Body of pancreas (tissue), 4 donors: ENCODE measurements at regions not wholly inside any gene's neighbourhood (a gene's known extent, or its start where the extent isn't known, plus 50 kb on each side); places are given as distances from the start of the nearest gene placed in this dataset.
"Not testable (repeated sequence)": the region's sequence is repeated elsewhere in the genome, so short reads cannot be mapped to it uniquely, and the experiment has no call there.

Source experiments
- ATAC-seq: fragments of 150-250 bp; one replicate; pipeline ENCODE4 v1.9.1; 2016
- DNase-seq, 4 donors: peaks; one replicate each; pipeline ENCODE4 v3.0.0-alpha.2; 2019
- H3K27ac ChIP-seq, 4 donors: fragments of 200-600 bp; sonication (generic); 1 replicate in 3 of 4; 2 replicates in 1 of 4; pipeline versions ENCODE4 v1.5.1 to v1.6.1; 2016 to 2019; ENCODE audit warnings: mild to moderate bottlenecking in 1 of 4, mixed read lengths in 1 of 4, moderate library complexity in 1 of 4
- H3K27me3 ChIP-seq, 2 donors: fragments of 200-600 bp; sonication (generic); one replicate each; pipeline ENCODE4 v1.6.0; 2016; ENCODE audit warnings: mild to moderate bottlenecking in 1 of 2
- H3K36me3 ChIP-seq, 2 donors: fragments of 200-600 bp; sonication (generic); replicated peaks in 1 of 2; 2 replicates each; pipeline ENCODE4 v1.5.1; 2016; ENCODE audit warnings: low read depth in 2 of 2; ENCODE audit not compliant: insufficient read depth in 1 of 2
- H3K4me1 ChIP-seq: fragments of 200-600 bp; sonication (generic); one replicate; pipeline ENCODE4 v1.6.0; 2016
- H3K4me3 ChIP-seq, 2 donors: fragments of 200-600 bp; sonication (generic); 1 replicate in 1 of 2; 2 replicates in 1 of 2; pipeline ENCODE4 v1.5.1; 2016 to 2019
- H3K9me3 ChIP-seq, 3 donors: fragments of 200-600 bp; sonication (generic); 1 replicate in 2 of 3; 2 replicates in 1 of 3; pipeline ENCODE4 v1.5.1; 2016
- CTCF ChIP-seq, 7 experiments: fragments of 450-650 bp in 4 of 7; fragments of 200-600 bp in 3 of 7; sonication (generic) in 3 of 7; IDR thresholded peaks; one replicate each; pipeline ENCODE4 v1.5.1; 2016 to 2019; ENCODE audit warnings: antibody characterized with exemption in 7 of 7
- POLR2A ChIP-seq, 3 donors: fragments of 450-650 bp; IDR thresholded peaks; one replicate each; pipeline ENCODE4 v1.6.1; 2016; ENCODE audit warnings: antibody characterized with exemption in 3 of 3, mild to moderate bottlenecking in 2 of 3
- WGBS, 2 donors: methylation state at CpG; one replicate each; pipeline ENCODE4 v1.1.5; 2017; 5-methylcytosine and 5-hydroxymethylcytosine counted together
- intact Hi-C: fragments of 100-400 bp; cut with DNase I; formaldehyde crosslinking; loops from one replicate; pipeline ENCODE4 v1.15.1; 2023

- Histone ChIP-seq H3K27ac (no peak overlapping the region), H3K4me3 (no peak overlapping the region), H3K9me3 (no peaks in the 10 kb centered on the region), H3K4me1 (no peaks in the 10 kb centered on the region), H3K36me3 (no peaks in the 10 kb centered on the region), H3K27me3 (no peaks in the 10 kb centered on the region)
- ATAC-seq (no peak), DNase-seq (no peak)
- TF ChIP-seq CTCF (IDR thresholded peaks at IDR 0.05) (no peak), POLR2A (IDR thresholded peaks at IDR 0.05) (no peak)
- intact Hi-C loops = no loop called here
- 40 to 64% methylated on average over 3 of the region's 3 CpGs for WGBS, 2 donors
Measured at GRCh38 chr6:163738304-163738703, 323.8 kb downstream of the QKI start.

GRCh38 chr6:163735076-163735475 is 320.6 kb downstream of the QKI start:
- intact Hi-C loops = no loop called here
- Histone ChIP-seq H3K36me3 (no peaks in the 10 kb centered on the region), H3K9me3 (no peaks in the 10 kb centered on the region), H3K4me1 (no peaks in the 10 kb centered on the region), H3K27ac (no peak overlapping the region), H3K4me3 (no peak overlapping the region), H3K27me3 (no peaks in the 10 kb centered on the region)
- ATAC-seq (no peak), DNase-seq (no peak)
- WGBS, 2 donors = 75 to 80% methylated on average over 5 of the region's 5 CpGs
- TF ChIP-seq POLR2A (IDR thresholded peaks at IDR 0.05) (no peak), CTCF (IDR thresholded peaks at IDR 0.05) (no peak)

GRCh38 chr6:163733061-163733460 is 318.5 kb downstream of the QKI start:
- WGBS, 2 donors = 44 to 86% methylated on average over 2 of the region's 2 CpGs
- Histone ChIP-seq H3K27me3 (no peaks in the 10 kb centered on the region), H3K36me3 (no peaks in the 10 kb centered on the region), H3K4me3 (no peak overlapping the region), H3K9me3 (no peaks in the 10 kb centered on the region), H3K27ac (no peak overlapping the region), H3K4me1 (no peaks in the 10 kb centered on the region)
- intact Hi-C loops = no loop called here
- TF ChIP-seq POLR2A (IDR thresholded peaks at IDR 0.05) (no peak), CTCF (IDR thresholded peaks at IDR 0.05) (no peak)
- ATAC-seq (no peak), DNase-seq (no peak)

GRCh38 chr6:163732479-163732878 is 318.0 kb downstream of the QKI start:
- no peak for ATAC-seq
- no peaks in the 10 kb centered on the region for H3K4me1 ChIP-seq
- no peaks in the 10 kb centered on the region for H3K36me3 ChIP-seq
- no peaks in the 10 kb centered on the region for H3K27me3 ChIP-seq
- no peak overlapping the region for H3K4me3 ChIP-seq
- 34 to 49% methylated on average over 3 of the region's 3 CpGs for WGBS, 2 donors
- TF ChIP-seq POLR2A (IDR thresholded peaks at IDR 0.05) (no peak), CTCF (IDR thresholded peaks at IDR 0.05) (no peak)
- no peak for DNase-seq
- H3K27ac ChIP-seq = no peak overlapping the region
- no peaks in the 10 kb centered on the region for H3K9me3 ChIP-seq
- intact Hi-C loops = no loop called here

- 97% methylated on average over 9 of the region's 9 CpGs for WGBS, 2 donors
- ATAC-seq, DNase-seq, H3K4me3 ChIP-seq, intact Hi-C loops, H3K27ac ChIP-seq, H3K4me1 ChIP-seq, H3K36me3 ChIP-seq, H3K27me3 ChIP-seq, H3K9me3 ChIP-seq: not testable (repeated sequence)
Measured at GRCh38 chr6:163732014-163732351, 317.5 kb downstream of the QKI start.
